ENCODE measurements at regions not wholly inside any gene's neighbourhood (a gene's known extent, or its start where the extent isn't known, plus 50 kb on each side); places are given as distances from the start of the nearest gene placed in this dataset.

DNA sequence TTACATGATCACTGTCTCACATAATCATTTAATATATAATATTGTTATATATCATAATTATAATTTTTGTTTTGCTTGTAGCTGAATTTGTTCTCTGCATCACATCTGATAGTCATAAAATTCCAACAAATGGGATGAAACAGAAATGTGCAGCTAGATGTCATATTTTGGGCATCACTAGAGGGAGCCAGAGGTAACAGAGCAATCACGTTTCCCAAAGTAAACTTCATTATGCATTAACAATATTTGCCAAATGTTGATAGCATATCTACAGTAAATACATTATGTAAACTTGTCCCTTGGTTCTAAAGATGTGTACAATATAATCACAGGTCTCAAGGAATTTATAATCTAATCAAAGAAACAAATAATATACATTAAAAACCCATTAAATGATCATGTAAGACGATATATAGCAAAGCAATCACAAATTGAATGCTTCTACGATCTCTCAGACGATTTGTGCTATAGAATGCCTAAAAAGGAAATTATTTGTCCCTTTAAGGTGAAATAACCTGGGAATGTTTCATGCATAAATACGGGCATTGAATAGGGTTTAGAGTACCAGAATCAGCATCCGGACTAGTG, 234.2 kb upstream of the MCTP2 start:
- POLR2A ChIA-PET: no interaction called here
- Histone ChIP-seq H3K27ac (ENCODE audit: low read depth, low read length) (no peak overlapping the region), H3K27me3 (ENCODE audit: insufficient read depth, low read length) (no peaks in the 10 kb centered on the region), H3K36me3 (ENCODE audit: control insufficient read depth in 1 of 2, insufficient read depth in 2 of 2, low read length in 2 of 2) (no peaks in the 10 kb centered on the region), H2AFZ (ENCODE audit: low read depth, low read length, poor library complexity, severe bottlenecking) (no peak overlapping the region), H3K79me2 (ENCODE audit: insufficient read depth, low read length) (no peaks in the 10 kb centered on the region), H3K9ac (ENCODE audit: low read length) (no peak overlapping the region), H3K9me3 (ENCODE audit: control insufficient read depth in 1 of 2, insufficient read depth in 1 of 2, low read depth in 1 of 2, low read length in 2 of 2) (no peaks in the 10 kb centered on the region), H3K4me1 (ENCODE audit: control insufficient read depth in 1 of 2, insufficient read depth in 2 of 2, low read length in 2 of 2) (no peaks in the 10 kb centered on the region), H4K20me1 (ENCODE audit: insufficient read depth) (no peaks in the 10 kb centered on the region), H3K4me3 (replicated peaks in 1 of 2; ENCODE audit: low read depth in 1 of 2, low read length in 2 of 2) (no peak overlapping the region), H3K4me2 (ENCODE audit: low read length) (no peak overlapping the region), H3K9me2 (ENCODE audit: insufficient read depth) (no peaks in the 10 kb centered on the region)
- peak; percentile 55; the same call in 1 of the 2 replicates for ATAC-seq
- CTCF ChIA-PET: interaction anchor here (0.7 to 1.7 kb wide), 6 partner anchors 9 to 967 kb away, joined by 3 to 26 read pairs (median 5); no protein-coding TSS in a partner anchor
- RAD21 ChIA-PET (ENCODE audit: low non-redundant PET in 1 of 2, low total read pairs in 2 of 2, uncharacterized antibody in 2 of 2, unreplicated experiment in 2 of 2): interaction anchor here in 1 of 2 experiments (1.4 kb wide), 1 partner anchor 123 kb away, joined by 4 read pairs; no protein-coding TSS in a partner anchor
- TF ChIP-seq POLR2A (IDR thresholded peaks at IDR 0.05; ENCODE audit: borderline replicate concordance, extremely low read depth, insufficient read depth, insufficient read length) (no peak), JUND (IDR thresholded peaks at IDR 0.05) (no peak), RAD21 (IDR thresholded peaks at IDR 0.05; ENCODE audit: low read depth) (peak; percentile 48), REST (IDR thresholded peaks at IDR 0.05; ENCODE audit: low read depth) (no peak), TCF7L2 (IDR thresholded peaks at IDR 0.05; ENCODE audit: borderline replicate concordance, extremely low read depth, insufficient read depth, insufficient read length) (no peak), FOSL1 (IDR thresholded peaks at IDR 0.05; ENCODE audit: low read depth) (no peak), YY1 (IDR thresholded peaks at IDR 0.05; ENCODE audit: extremely low read depth, insufficient replicate concordance, low read depth, low read length) (no peak), CEBPB (IDR thresholded peaks at IDR 0.05; ENCODE audit: low read depth) (no peak)
- TF ChIP-seq, protein P1, sequence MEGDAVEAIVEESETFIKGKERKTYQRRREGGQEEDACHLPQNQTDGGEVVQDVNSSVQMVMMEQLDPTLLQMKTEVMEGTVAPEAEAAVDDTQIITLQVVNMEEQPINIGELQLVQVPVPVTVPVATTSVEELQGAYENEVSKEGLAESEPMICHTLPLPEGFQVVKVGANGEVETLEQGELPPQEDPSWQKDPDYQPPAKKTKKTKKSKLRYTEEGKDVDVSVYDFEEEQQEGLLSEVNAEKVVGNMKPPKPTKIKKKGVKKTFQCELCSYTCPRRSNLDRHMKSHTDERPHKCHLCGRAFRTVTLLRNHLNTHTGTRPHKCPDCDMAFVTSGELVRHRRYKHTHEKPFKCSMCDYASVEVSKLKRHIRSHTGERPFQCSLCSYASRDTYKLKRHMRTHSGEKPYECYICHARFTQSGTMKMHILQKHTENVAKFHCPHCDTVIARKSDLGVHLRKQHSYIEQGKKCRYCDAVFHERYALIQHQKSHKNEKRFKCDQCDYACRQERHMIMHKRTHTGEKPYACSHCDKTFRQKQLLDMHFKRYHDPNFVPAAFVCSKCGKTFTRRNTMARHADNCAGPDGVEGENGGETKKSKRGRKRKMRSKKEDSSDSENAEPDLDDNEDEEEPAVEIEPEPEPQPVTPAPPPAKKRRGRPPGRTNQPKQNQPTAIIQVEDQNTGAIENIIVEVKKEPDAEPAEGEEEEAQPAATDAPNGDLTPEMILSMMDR (IDR thresholded peaks at IDR 0.05 in 2 of 3, conservative IDR thresholded peaks at IDR 0.05 in 1 of 3; ENCODE audit: borderline replicate concordance in 1 of 3, insufficient read depth in 1 of 3, low read depth in 2 of 3, low read length in 2 of 3): peak; percentile 32 to 63 (median 62); a peak in 5 of 6 replicates
- TF ChIP-seq, protein P2, sequence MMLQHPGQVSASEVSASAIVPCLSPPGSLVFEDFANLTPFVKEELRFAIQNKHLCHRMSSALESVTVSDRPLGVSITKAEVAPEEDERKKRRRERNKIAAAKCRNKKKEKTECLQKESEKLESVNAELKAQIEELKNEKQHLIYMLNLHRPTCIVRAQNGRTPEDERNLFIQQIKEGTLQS (IDR thresholded peaks at IDR 0.05): no peak
- BruUV-seq (replicated peaks): no TSS peak
- DNase-seq (ENCODE audit: low read depth, low spot score): peak; percentile 7
- intact Hi-C loops (cut with micrococcal nuclease): loop anchor here (1.0 kb wide), 1 partner anchor 123 kb away; no protein-coding TSS in a partner anchor
